ENCODE measurements at regions not wholly inside any gene's neighbourhood (a gene's known extent, or its start where the extent isn't known, plus 50 kb on each side); places are given as distances from the start of the nearest gene placed in this dataset.

- H4K12ac ChIP-seq (ENCODE audit: low read depth, low read length): no peak overlapping the region
- no peak overlapping the region for H4K8ac ChIP-seq (ENCODE audit: low read depth, low read length)
- no peaks in the 10 kb centered on the region for H3K9me3 ChIP-seq (ENCODE audit: insufficient read depth, low read depth, low read length)
- H2BK12ac ChIP-seq (ENCODE audit: low read length): no peak overlapping the region
- H3K23ac ChIP-seq (ENCODE audit: low read length): no peak overlapping the region
- H3K4me3 ChIP-seq (ENCODE audit: low read depth, low read length): no peak overlapping the region
- H3K79me2 ChIP-seq (ENCODE audit: control insufficient read depth, insufficient read depth, low read length, poor library complexity): no peaks in the 10 kb centered on the region
- H3K27ac ChIP-seq (ENCODE audit: low read depth, low read length): no peak overlapping the region
- H3K9ac ChIP-seq (ENCODE audit: low read length): no peak overlapping the region
- H3K14ac ChIP-seq (ENCODE audit: low read length): no peak overlapping the region
- no peaks in the 10 kb centered on the region for H3K36me3 ChIP-seq (ENCODE audit: control insufficient read depth in 1 of 2, insufficient read depth in 2 of 2, low read length in 2 of 2)
- no peak for DNase-seq
- H2BK5ac ChIP-seq (ENCODE audit: low read depth, low read length, poor library complexity): no peak overlapping the region
- WGBS (ENCODE audit: extremely low coverage, insufficient coverage, insufficient read length): no CpG with 5 or more reads among the region's 2 CpGs
- no peak overlapping the region for H4K91ac ChIP-seq (ENCODE audit: low read depth, low read length)
- no peaks in the 10 kb centered on the region for H3K4me1 ChIP-seq (ENCODE audit: control insufficient read depth in 1 of 2, insufficient read depth in 2 of 2, low read length in 2 of 2)
- no peak overlapping the region for H2AFZ ChIP-seq (ENCODE audit: insufficient read depth, low read length, poor library complexity)
- no peak overlapping the region for H3K18ac ChIP-seq (ENCODE audit: low read length)
- H2BK120ac ChIP-seq (ENCODE audit: insufficient read depth, low read length, poor library complexity): no peak overlapping the region
- H3K79me1 ChIP-seq (ENCODE audit: low read length): no peaks in the 10 kb centered on the region
- H2AK5ac ChIP-seq (ENCODE audit: low read length): no peak overlapping the region
- H3K27me3 ChIP-seq (ENCODE audit: insufficient read depth, low read length): no peaks in the 10 kb centered on the region
- H3K4me2 ChIP-seq (ENCODE audit: low read length): no peak overlapping the region
- H3K4ac ChIP-seq (ENCODE audit: low read depth, low read length): no peak overlapping the region
Measured at GRCh38 chr6:84525907-84526306, 238.5 kb downstream of the TBX18 start.

GRCh38 chr6:84524636-84525035 lies 239.8 kb downstream of the TBX18 start:
- no peak overlapping the region for H2BK12ac ChIP-seq (ENCODE audit: low read length)
- H2AFZ ChIP-seq (ENCODE audit: insufficient read depth, low read length, poor library complexity): no peak overlapping the region
- H2AK5ac ChIP-seq (ENCODE audit: low read length): no peak overlapping the region
- H4K12ac ChIP-seq (ENCODE audit: low read depth, low read length): no peak overlapping the region
- no peaks in the 10 kb centered on the region for H3K79me2 ChIP-seq (ENCODE audit: control insufficient read depth, insufficient read depth, low read length, poor library complexity)
- no peak overlapping the region for H3K27ac ChIP-seq (ENCODE audit: low read depth, low read length)
- H2BK5ac ChIP-seq (ENCODE audit: low read depth, low read length, poor library complexity): no peak overlapping the region
- H3K9me3 ChIP-seq (ENCODE audit: insufficient read depth, low read depth, low read length): no peaks in the 10 kb centered on the region
- no peaks in the 10 kb centered on the region for H3K4me1 ChIP-seq (ENCODE audit: control insufficient read depth in 1 of 2, insufficient read depth in 2 of 2, low read length in 2 of 2)
- H3K4me2 ChIP-seq (ENCODE audit: low read length): no peak overlapping the region
- H3K36me3 ChIP-seq (ENCODE audit: control insufficient read depth in 1 of 2, insufficient read depth in 2 of 2, low read length in 2 of 2): no peaks in the 10 kb centered on the region
- H3K79me1 ChIP-seq (ENCODE audit: low read length): no peaks in the 10 kb centered on the region
- no peaks in the 10 kb centered on the region for H3K27me3 ChIP-seq (ENCODE audit: insufficient read depth, low read length)
- H3K14ac ChIP-seq (ENCODE audit: low read length): no peak overlapping the region
- no peak overlapping the region for H3K23ac ChIP-seq (ENCODE audit: low read length)
- DNase-seq: no peak
- no peak overlapping the region for H4K91ac ChIP-seq (ENCODE audit: low read depth, low read length)
- H3K4me3 ChIP-seq (ENCODE audit: low read depth, low read length): no peak overlapping the region
- H3K9ac ChIP-seq (ENCODE audit: low read length): no peak overlapping the region
- H4K8ac ChIP-seq (ENCODE audit: low read depth, low read length): no peak overlapping the region
- WGBS (ENCODE audit: extremely low coverage, insufficient coverage, insufficient read length): no CpG with 5 or more reads among the region's 4 CpGs
- H3K18ac ChIP-seq (ENCODE audit: low read length): no peak overlapping the region
- no peak overlapping the region for H3K4ac ChIP-seq (ENCODE audit: low read depth, low read length)
- H2BK120ac ChIP-seq (ENCODE audit: insufficient read depth, low read length, poor library complexity): no peak overlapping the region

GRCh38 chr6:84522135-84522549 lies 242.3 kb downstream of the TBX18 start:
- H2AK5ac ChIP-seq (ENCODE audit: low read length): no peak overlapping the region

GRCh38 chr6:84521511-84521910 lies 242.9 kb downstream of the TBX18 start:
- Histone ChIP-seq H3K4ac (ENCODE audit: low read depth, low read length) (no peak overlapping the region), H3K18ac (ENCODE audit: low read length) (no peak overlapping the region), H3K4me1 (ENCODE audit: control insufficient read depth in 1 of 2, insufficient read depth in 2 of 2, low read length in 2 of 2) (no peaks in the 10 kb centered on the region), H2BK12ac (ENCODE audit: low read length) (no peak overlapping the region), H2BK120ac (ENCODE audit: insufficient read depth, low read length, poor library complexity) (no peak overlapping the region), H4K91ac (ENCODE audit: low read depth, low read length) (no peak overlapping the region), H3K36me3 (ENCODE audit: control insufficient read depth in 1 of 2, insufficient read depth in 2 of 2, low read length in 2 of 2) (no peaks in the 10 kb centered on the region), H2BK5ac (ENCODE audit: low read depth, low read length, poor library complexity) (no peak overlapping the region), H2AFZ (ENCODE audit: insufficient read depth, low read length, poor library complexity) (no peak overlapping the region), H3K79me2 (ENCODE audit: control insufficient read depth, insufficient read depth, low read length, poor library complexity) (no peaks in the 10 kb centered on the region), H3K4me3 (ENCODE audit: low read depth, low read length) (no peak overlapping the region), H3K23ac (ENCODE audit: low read length) (no peak overlapping the region), H3K14ac (ENCODE audit: low read length) (no peak overlapping the region), H3K27me3 (ENCODE audit: insufficient read depth, low read length) (no peaks in the 10 kb centered on the region), H2AK5ac (ENCODE audit: low read length) (no peak overlapping the region), H3K79me1 (ENCODE audit: low read length) (no peaks in the 10 kb centered on the region), H4K12ac (ENCODE audit: low read depth, low read length) (no peak overlapping the region), H3K9me3 (ENCODE audit: insufficient read depth, low read depth, low read length) (no peaks in the 10 kb centered on the region), H3K9ac (ENCODE audit: low read length) (no peak overlapping the region), H3K4me2 (ENCODE audit: low read length) (no peak overlapping the region), H3K27ac (ENCODE audit: low read depth, low read length) (no peak overlapping the region), H4K8ac (ENCODE audit: low read depth, low read length) (no peak overlapping the region)
- WGBS (ENCODE audit: extremely low coverage, insufficient coverage, insufficient read length): no CpG with 5 or more reads among the region's 1 CpG
- no peak for DNase-seq

More at GRCh38 chr6:84522135-84522549, 242.3 kb downstream of the TBX18 start:
- Histone ChIP-seq H3K9ac (ENCODE audit: low read length) (no peak overlapping the region), H2BK5ac (ENCODE audit: low read depth, low read length, poor library complexity) (no peak overlapping the region), H3K27me3 (ENCODE audit: insufficient read depth, low read length) (no peaks in the 10 kb centered on the region), H4K12ac (ENCODE audit: low read depth, low read length) (no peak overlapping the region), H3K4me2 (ENCODE audit: low read length) (no peak overlapping the region), H3K4me1 (ENCODE audit: control insufficient read depth in 1 of 2, insufficient read depth in 2 of 2, low read length in 2 of 2) (no peaks in the 10 kb centered on the region), H3K4ac (ENCODE audit: low read depth, low read length) (no peak overlapping the region), H4K91ac (ENCODE audit: low read depth, low read length) (no peak overlapping the region), H3K9me3 (ENCODE audit: insufficient read depth, low read depth, low read length) (no peaks in the 10 kb centered on the region), H2BK120ac (ENCODE audit: insufficient read depth, low read length, poor library complexity) (no peak overlapping the region), H3K36me3 (ENCODE audit: control insufficient read depth in 1 of 2, insufficient read depth in 2 of 2, low read length in 2 of 2) (no peaks in the 10 kb centered on the region), H3K79me2 (ENCODE audit: control insufficient read depth, insufficient read depth, low read length, poor library complexity) (no peaks in the 10 kb centered on the region), H4K8ac (ENCODE audit: low read depth, low read length) (no peak overlapping the region), H3K4me3 (ENCODE audit: low read depth, low read length) (no peak overlapping the region), H2AFZ (ENCODE audit: insufficient read depth, low read length, poor library complexity) (no peak overlapping the region), H2BK12ac (ENCODE audit: low read length) (no peak overlapping the region), H3K14ac (ENCODE audit: low read length) (no peak overlapping the region), H3K23ac (ENCODE audit: low read length) (no peak overlapping the region), H3K27ac (ENCODE audit: low read depth, low read length) (no peak overlapping the region), H3K79me1 (ENCODE audit: low read length) (no peaks in the 10 kb centered on the region), H3K18ac (ENCODE audit: low read length) (no peak overlapping the region)
- no peak for DNase-seq

Measured in trophoblast cell (in vitro differentiated cells and primary cell).